Spleen (tissue), 11 donors: ENCODE measurements at regions not wholly inside any gene's neighbourhood (a gene's known extent, or its start where the extent isn't known, plus 50 kb on each side); places are given as distances from the start of the nearest gene placed in this dataset.
A peak's percentile ranks its signal among the peaks of the same experiment; 100 is the strongest.

Experiments used
- DNase-seq: peaks from one replicate; pipeline ENCODE4 v3.0.0-alpha.2; 2020
- H3K27ac ChIP-seq, 8 donors: fragments of 200-600 bp; sonication (generic) in 7 of 8; 1 replicate in 4 of 8; 2 replicates in 4 of 8; pipeline versions ENCODE4 v1.5.0 to v1.8.0; 2016 to 2021; ENCODE audit warnings: inconsistent platforms in 4 of 8, mild to moderate bottlenecking in 4 of 8, moderate library complexity in 1 of 8
- H3K27me3 ChIP-seq, 7 donors: fragments of 200-600 bp; sonication (generic) in 6 of 7; replicated peaks in 1 of 7; 1 replicate in 4 of 7; 2 replicates in 3 of 7; pipeline versions ENCODE4 v1.5.0 to v1.8.0; 2016 to 2021; ENCODE audit warnings: inconsistent platforms in 3 of 7, mild to moderate bottlenecking in 1 of 7
- H3K36me3 ChIP-seq, 6 donors: fragments of 200-600 bp; sonication (generic) in 5 of 6; 1 replicate in 4 of 6; 2 replicates in 2 of 6; pipeline versions ENCODE4 v1.5.0 to v1.8.0; 2016 to 2021; ENCODE audit warnings: inconsistent platforms in 2 of 6
- H3K4me1 ChIP-seq, 6 donors: fragments of 200-600 bp; sonication (generic) in 5 of 6; 1 replicate in 3 of 6; 2 replicates in 3 of 6; pipeline versions ENCODE4 v1.5.0 to v1.8.0; 2016 to 2021; ENCODE audit warnings: inconsistent platforms in 3 of 6
- H3K4me3 ChIP-seq, 8 donors: fragments of 200-600 bp; sonication (generic) in 7 of 8; 1 replicate in 4 of 8; 2 replicates in 4 of 8; pipeline versions ENCODE4 v1.5.0 to v1.8.0; 2016 to 2021; ENCODE audit warnings: inconsistent platforms in 4 of 8, mild to moderate bottlenecking in 4 of 8, moderate library complexity in 2 of 8
- H3K9me3 ChIP-seq, 8 donors: fragments of 200-600 bp; sonication (generic) in 7 of 8; 1 replicate in 4 of 8; 2 replicates in 4 of 8; pipeline versions ENCODE4 v1.5.0 to v1.8.0; 2016 to 2021; ENCODE audit warnings: inconsistent platforms in 4 of 8
- CTCF ChIP-seq, 11 experiments: fragments of 200-600 bp in 7 of 11; fragments of 450-650 bp in 4 of 11; sonication (generic) in 4 of 11; IDR thresholded peaks in 8 of 11; conservative IDR thresholded peaks in 3 of 11; 1 replicate in 7 of 11; 2 replicates in 4 of 11; pipeline versions ENCODE4 v1.4.0 to v1.8.0; 2016 to 2021; ENCODE audit warnings: antibody characterized with exemption in 11 of 11, inconsistent platforms in 4 of 11, mild to moderate bottlenecking in 1 of 11
- POLR2A ChIP-seq, 3 donors: fragments of 450-650 bp; IDR thresholded peaks; one replicate each; pipeline ENCODE4 v1.5.1; 2017; ENCODE audit warnings: antibody characterized with exemption in 3 of 3, mild to moderate bottlenecking in 1 of 3
- POLR2AphosphoS5 ChIP-seq, 3 donors: sonication (generic); formaldehyde crosslinking; IDR thresholded peaks; one replicate each; pipeline ENCODE4 v1.5.1; 2017; ENCODE audit warnings: antibody characterized with exemption in 3 of 3
- WGBS, 5 donors: extraction: QIAGEN DNeasy Blood & Tissue Kit in 3 of 5; methylation state at CpG; one replicate each; pipeline versions ENCODE4 v1.1.5 to v1.1.7; 2013 to 2018; 5-methylcytosine and 5-hydroxymethylcytosine counted together
- intact Hi-C: fragments of 100-400 bp; cut with DNase I; formaldehyde crosslinking; loops from one replicate; pipeline ENCODE4 v1.15.0; 2023; ENCODE audit warnings: low total_unique reads
- donor health status: healthy with polysubstance abuse.
- donor health status: DM: no; HTN: no; CAD: no; lungs with moderate emphysema.
- donor health status: DM: no; HTN: no; CAD: no.
- donor health status: Bipolar disorder and iron deficiency.
- donor health status: healthy.
- donor health status: DM: no; HTN: no; CAD: no.
- donor health status: DM: yes; HTN: yes; CAD: no.

- Histone ChIP-seq H3K9me3 (peaks cover 0 to 10% (median 3%) of the 10 kb centered on the region in 8 donors), H3K36me3 (no peaks in the 10 kb centered on the region), H3K27me3 (no peaks in the 10 kb centered on the region), H3K4me3 (no peak overlapping the region), H3K4me1 (peaks cover 13 to 37% (median 29%) of the 10 kb centered on the region in 6 donors), H3K27ac (peak overlapping the region in 1 of 8 donors; percentile 18)
- DNase-seq = no peak
- no peak for TF ChIP-seq POLR2AphosphoS5 (IDR thresholded peaks at IDR 0.05)
- TF ChIP-seq CTCF (IDR thresholded peaks at IDR 0.05 in 8 of 11, conservative IDR thresholded peaks at IDR 0.05 in 3 of 11) = no peak
- TF ChIP-seq POLR2A (IDR thresholded peaks at IDR 0.05) = no peak
- WGBS, 5 donors = 78 to 91% (median 84%) methylated on average over 7 of the region's 7 CpGs
- intact Hi-C loops = no loop called here
Observed at GRCh38 chr9:90001747-90002146, 396.9 kb downstream of the GADD45G start.

- H3K4me3 ChIP-seq = no peak overlapping the region
- TF ChIP-seq CTCF (IDR thresholded peaks at IDR 0.05 in 8 of 11, conservative IDR thresholded peaks at IDR 0.05 in 3 of 11) (no peak), POLR2A (IDR thresholded peaks at IDR 0.05) (no peak), POLR2AphosphoS5 (IDR thresholded peaks at IDR 0.05) (no peak)
- no peak overlapping the region for H3K27ac ChIP-seq
- no peaks in the 10 kb centered on the region for H3K27me3 ChIP-seq
- H3K9me3 ChIP-seq = peaks cover 0 to 10% (median 3%) of the 10 kb centered on the region in 8 donors
- peaks cover 16 to 46% (median 31%) of the 10 kb centered on the region in 6 donors for H3K4me1 ChIP-seq
- no peaks in the 10 kb centered on the region for H3K36me3 ChIP-seq
- intact Hi-C loops = no loop called here
- 50 to 73% (median 68%) methylated on average over 9 of the region's 9 CpGs for WGBS, 5 donors
- DNase-seq = no peak
Observed at GRCh38 chr9:90002397-90003271, 397.8 kb downstream of the GADD45G start.

GRCh38 chr9:90005388-90005787 is 400.6 kb downstream of the GADD45G start:
- no peaks in the 10 kb centered on the region for H3K27me3 ChIP-seq
- no peak for TF ChIP-seq POLR2AphosphoS5 (IDR thresholded peaks at IDR 0.05)
- TF ChIP-seq CTCF (IDR thresholded peaks at IDR 0.05 in 8 of 11, conservative IDR thresholded peaks at IDR 0.05 in 3 of 11) = no peak
- no peak for TF ChIP-seq POLR2A (IDR thresholded peaks at IDR 0.05)
- peaks cover 15 to 53% (median 31%) of the 10 kb centered on the region in 6 donors for H3K4me1 ChIP-seq
- DNase-seq = no peak
- no peaks in the 10 kb centered on the region for H3K36me3 ChIP-seq
- peaks cover 0 to 10% (median 3%) of the 10 kb centered on the region in 8 donors for H3K9me3 ChIP-seq
- no peak overlapping the region for H3K4me3 ChIP-seq
- intact Hi-C loops = no loop called here
- WGBS, 5 donors = 84 to 94% (median 89%) methylated on average over 3 of the region's 3 CpGs
- no peak overlapping the region for H3K27ac ChIP-seq
